GM21360 (cell line): ENCODE measurements at regions not wholly inside any gene's neighbourhood (a gene's known extent, or its start where the extent isn't known, plus 50 kb on each side); places are given as distances from the start of the nearest gene placed in this dataset.
"Not testable (repeated sequence)": the region's sequence is repeated elsewhere in the genome, so short reads cannot be mapped to it uniquely, and the experiment has no call there.

Experiments
- ATAC-seq: cut with Tn5 transposase; IDR thresholded peaks from one replicate; pipeline ENCODE4 v1.9.1; 2021; ENCODE audit warnings: mild to moderate bottlenecking, moderate library complexity; ENCODE audit not compliant: unreplicated experiment

DNA sequence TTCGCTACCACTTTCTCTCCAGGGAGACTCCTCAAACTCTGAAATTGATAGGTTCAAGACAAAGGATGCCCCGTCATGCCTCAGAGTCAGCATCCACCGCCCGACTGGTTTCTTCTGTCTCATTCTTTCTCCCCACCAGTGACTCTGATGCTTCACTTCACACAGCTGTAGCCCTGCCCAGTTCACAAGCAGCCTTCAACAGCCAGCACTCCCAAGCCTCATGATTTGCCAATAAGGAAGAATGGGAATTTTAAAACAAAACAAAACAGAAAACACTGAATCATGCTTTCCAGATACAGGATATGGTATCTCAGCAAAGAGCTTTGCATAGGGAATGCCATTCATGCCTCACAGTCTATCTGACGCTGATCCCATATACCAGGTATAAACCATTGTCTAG, 371.2 kb upstream of the RORB start:
- ATAC-seq = no peak

GRCh38 chr9:74132986-74133385, 364.1 kb upstream of the RORB start:
- no peak for ATAC-seq

GRCh38 chr9:74133921-74134320, 363.2 kb upstream of the RORB start:
- ATAC-seq = no peak

DNA sequence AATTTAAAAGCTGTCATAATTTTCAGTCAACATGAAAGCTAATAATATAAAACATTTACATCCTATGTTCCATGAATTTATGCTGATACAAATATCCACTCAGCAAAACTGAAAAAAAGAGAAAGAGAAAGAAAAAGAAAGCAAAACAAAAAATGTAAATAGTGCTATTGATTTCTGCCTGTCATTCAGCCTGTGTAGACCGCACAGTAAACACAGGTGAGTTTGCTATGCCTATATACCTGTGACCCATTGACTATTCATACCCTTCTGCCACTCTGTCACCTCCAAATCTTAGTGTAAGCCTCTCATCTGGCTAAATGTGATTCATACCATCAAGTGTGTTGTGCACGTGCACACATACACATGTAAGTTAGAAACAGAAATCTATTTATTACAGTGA, 359.0 kb upstream of the RORB start:
- no peak for ATAC-seq

GRCh38 chr9:74140141-74140540, 357.0 kb upstream of the RORB start:
- no peak for ATAC-seq

GRCh38 chr9:74147906-74148305, 349.2 kb upstream of the RORB start:
- ATAC-seq = no peak

DNA sequence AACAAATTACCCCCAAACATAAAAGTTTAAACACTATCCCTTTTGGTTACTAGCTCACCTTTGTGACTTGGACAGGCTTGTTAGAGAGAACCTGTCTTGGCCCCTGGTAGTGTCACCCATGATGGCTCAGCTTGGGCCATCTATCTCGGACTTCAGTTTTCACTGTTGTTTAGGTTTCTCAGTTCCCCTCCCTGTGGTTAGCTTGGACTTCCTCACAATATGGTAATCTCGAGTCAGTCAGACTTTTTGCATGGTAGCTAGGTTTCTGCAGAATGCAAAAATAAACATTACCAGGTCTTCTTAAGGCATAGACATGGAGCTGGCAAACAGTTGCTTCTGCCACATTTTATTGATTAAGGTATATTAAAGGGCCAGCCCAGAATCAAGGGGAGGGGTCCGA, 324.3 kb upstream of the RORB start:
- peak; percentile 94 for ATAC-seq

- no peak for ATAC-seq
These were observed 323.9 kb upstream of the RORB start for GRCh38 chr9:74173284-74173683.

DNA sequence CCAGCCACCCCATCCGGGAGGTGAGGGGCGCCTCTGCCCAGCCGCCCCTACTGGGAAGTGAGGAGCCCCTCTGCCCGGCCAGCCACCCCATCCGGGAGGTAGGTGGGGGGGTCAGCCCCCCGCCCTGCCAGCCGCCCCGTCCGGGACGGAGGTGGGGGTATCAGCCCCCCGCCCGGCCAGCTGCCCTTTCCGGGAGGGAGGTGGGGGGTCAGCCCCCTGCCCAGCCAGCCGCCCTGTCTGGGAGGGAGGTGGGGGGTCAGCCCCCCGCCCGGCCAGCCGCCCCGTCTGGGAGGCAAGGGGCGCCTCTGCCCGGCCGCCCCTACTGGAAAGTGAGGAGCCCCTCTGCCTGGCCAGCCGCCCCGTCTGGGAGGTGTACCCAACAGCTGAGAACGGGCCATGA, 299.4 kb upstream of the RORB start:
- ATAC-seq = not testable (repeated sequence)

DNA sequence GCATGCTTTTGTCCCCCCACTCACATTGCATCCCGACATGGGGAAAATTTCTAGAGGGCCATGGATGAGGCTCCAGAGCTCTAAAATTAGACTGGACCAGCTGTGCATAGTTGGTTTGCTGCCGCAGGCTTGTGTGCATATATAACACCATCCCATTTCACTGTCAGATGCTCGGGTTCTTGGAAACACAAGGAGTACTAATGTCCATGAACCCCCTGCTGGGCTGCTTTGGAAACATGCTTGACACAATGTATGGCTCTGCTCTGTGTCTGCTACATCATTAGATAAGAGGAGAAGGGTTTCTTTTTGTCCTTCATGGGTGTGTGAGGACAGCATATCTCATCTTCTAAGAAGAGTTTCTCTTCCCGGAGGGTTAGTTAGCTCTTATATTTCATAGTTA, 292.1 kb upstream of the RORB start:
- no peak for ATAC-seq

DNA sequence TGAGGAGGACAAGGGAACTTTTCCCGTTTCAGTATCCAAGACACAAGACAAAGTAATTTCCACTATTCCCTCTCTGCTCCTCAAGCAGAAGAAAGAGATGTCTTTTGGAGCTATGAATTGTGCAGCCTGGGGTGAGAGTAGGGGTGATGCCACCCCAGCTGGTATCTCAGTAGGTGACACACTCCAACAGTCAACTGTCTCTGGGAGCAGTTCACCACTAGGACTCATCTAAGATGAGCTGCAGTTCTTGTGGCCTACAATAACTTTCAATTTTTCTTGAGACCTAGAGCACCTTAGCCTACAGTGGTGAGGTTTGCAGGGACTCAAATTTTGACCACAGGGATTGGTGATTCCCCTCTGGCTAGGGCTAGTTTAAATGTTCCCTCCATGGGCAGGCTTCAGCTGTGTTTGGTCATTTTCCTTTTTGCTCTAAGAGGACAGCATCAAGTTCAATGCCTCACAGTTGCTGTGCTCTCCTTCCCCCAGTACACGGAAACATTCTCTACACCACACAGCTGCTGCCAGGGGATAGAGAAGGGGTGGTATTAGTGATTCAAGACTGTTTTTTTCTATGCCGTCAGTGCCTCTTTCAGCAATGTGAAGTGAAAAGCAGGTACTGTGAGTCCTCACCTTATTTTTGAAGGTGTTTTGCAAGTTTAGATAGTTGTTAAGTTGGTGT, 278.6 kb upstream of the RORB start:
- no peak for ATAC-seq

DNA sequence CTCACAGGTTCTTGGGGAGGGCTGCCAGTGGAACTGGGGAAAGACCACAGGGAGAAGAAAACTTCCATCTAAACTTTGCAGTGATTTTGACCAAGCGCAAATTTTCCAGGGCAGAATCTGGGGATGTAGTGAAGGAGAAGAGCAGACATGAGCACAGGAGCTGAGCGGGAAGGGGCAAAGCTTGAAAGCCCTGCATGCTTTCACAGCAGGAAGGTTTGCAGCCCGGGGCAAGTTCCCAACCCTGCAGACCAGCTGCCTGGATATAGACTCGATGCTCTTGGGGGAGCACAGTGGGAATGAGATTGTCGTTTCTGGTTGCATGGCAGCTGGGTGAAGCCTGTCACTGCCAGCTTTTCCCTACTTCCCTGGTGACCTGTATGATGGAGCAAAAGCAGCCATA, 276.8 kb upstream of the RORB start:
- no peak for ATAC-seq

DNA sequence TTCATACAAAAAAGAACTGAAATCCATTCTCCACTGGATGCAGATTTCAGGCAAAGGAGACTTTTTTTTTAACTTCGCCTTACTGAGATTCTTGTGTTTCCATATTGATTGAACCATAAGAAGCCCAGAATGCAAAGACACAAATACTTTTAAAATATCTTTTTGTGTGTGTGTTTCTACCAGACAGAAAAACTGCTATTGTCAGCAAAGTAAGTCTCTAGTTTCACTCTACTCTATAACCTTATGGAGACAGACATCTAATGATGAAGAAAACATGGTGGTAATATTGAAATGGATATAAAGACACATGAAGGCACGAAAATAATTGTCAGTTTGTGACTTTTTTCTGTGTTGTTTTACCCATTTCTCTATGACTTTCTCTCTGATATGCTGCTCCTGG, 260.3 kb upstream of the RORB start:
- no peak for ATAC-seq

GRCh38 chr9:74245866-74246497, 251.2 kb upstream of the RORB start:
- no peak for ATAC-seq

GRCh38 chr9:74255489-74255984, 241.6 kb upstream of the RORB start:
- ATAC-seq = no peak

DNA sequence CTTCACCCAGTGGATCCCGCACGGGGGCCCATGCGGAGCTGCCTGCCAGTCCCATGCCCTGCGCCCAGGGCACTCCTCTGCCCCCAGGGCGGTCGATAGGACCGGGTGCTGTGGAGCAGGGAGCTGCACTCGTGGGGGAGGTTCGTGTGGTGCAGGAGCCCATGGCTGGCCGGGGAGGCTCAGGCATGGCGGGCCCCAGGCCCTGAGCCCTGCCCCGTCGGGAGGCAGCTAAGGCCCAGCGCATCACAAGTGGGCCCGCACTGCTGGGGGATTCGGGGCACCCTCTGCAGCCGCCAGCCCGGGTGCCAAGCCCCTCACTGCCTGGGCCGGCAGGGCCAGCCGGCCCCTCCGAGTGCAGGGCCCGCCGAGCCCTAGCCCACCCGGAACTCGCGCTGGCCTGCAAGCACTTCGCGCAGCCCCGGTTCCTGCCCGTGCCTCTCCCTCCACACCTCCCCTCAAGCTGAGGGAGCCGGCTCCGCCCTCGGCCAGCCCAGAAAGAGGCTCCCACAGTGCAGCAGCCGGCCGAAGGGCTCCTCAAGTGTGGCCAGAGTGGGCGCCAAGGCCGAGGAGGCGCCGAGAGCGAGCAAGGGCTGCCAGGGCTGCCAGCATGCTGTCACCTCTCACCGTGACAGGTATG, 221.1 kb upstream of the RORB start:
- ATAC-seq = no peak

- ATAC-seq = peak; percentile 91
These were observed 219.6 kb upstream of the RORB start for GRCh38 chr9:74277532-74277931.

- ATAC-seq = no peak
These were observed 215.5 kb upstream of the RORB start for GRCh38 chr9:74281674-74282073.

DNA sequence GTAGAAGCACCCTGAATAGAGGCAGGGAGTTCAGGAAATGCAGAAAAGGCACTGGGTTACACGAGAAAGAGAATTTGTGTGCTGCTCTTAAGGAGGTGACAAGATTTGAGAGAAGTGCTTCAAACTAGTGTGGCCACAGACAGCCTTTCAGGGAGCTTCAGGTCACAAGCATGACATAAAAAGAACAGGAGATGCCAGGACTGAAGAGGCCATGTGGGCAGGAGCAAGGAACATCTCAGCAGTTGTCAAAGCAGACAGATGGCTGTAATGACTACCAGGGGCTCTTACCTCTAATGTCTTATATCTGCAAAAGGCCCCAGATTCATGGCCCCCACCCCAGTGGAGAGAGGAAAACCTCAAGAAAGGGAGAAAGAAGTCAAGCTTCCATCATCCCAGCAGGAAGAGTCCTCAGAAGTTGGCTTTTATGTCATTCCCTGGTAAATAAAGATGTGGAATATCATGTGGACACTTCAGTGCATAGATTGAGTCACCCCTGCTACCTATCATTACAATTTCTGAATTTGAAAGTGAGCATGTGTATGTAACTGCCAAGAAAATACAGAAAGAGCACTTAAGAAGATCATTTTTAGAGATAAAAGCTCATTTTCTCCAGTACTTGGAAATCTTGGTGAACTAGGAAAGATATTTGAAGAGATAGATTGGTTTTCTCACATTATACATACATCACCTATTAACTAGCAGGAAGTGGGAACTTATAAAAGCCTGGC, 214.4 kb upstream of the RORB start:
- ATAC-seq = no peak

DNA sequence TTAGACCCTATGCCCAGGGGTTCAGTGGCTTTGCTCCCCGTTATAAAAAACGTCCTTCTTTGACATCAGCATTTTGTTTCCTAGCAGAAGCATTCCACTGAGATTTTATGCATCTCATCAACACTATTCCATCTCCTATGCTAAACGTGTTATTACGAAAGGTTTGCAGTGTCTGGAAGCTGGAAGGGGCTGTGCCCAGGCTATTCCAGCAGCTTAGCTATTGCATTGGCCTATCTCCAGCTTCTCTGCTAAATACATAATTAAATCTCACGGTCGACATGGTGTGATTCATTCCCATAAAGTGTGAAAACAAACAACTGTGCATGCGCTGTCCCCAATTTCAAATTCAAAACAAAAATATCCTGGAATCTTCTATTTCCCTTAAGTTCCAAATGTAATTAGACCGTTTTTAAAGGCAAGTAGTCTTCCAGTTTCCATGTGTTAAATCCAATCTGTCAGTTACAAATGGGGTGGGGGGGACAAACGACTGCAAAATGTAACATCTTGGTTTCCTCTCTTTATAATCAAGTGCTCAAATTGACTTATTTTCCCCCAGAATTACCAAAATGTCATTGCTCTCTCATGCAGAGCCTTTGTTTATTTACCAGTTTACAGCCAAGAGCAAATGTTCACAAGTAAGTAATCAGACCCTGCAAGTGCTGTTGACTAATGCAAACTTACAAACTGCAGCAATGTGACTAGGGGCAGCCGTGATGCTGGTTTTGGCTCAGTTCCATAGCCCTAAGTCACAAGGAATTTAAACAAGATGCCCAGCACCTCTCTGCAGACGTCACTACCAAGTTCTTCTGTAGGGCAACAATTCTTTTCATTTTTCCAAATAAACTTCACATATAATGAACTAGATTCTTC, 212.3 kb upstream of the RORB start:
- no peak for ATAC-seq

DNA sequence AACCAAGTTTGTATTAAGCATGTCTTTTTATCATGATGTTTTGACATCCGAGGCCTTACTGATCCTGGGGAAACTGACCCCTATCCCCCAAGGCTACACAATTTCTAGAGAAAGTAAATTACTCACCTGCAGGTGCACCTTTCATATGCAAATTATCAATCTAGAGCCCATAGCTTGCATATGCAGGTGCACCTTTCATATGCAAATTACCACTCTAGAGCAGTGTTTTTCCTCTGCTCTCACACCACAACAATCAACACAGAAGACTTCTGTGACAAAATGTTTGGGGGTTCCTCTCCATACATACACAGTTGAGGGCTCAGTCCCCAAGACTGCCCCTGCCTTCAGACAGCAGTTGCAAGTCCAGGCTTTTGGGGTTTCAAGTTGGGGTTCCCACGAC, 203.7 kb upstream of the RORB start:
- no peak for ATAC-seq
